HAP-1 (cell line): ENCODE measurements at regions not wholly inside any gene's neighbourhood (a gene's known extent, or its start where the extent isn't known, plus 50 kb on each side); places are given as distances from the start of the nearest gene placed in this dataset.

Experiments used
- DNase-seq, 2 experiments: peaks; one replicate each; pipeline ENCODE4 v3.0.0-alpha.2; 2016 to 2020; ENCODE audit warnings: low spot score in 2 of 2
- H3K27me3 ChIP-seq: fragments of 250-450 bp; sonication (Bioruptor Pico); 2 replicates; pipeline ENCODE4 v1.5.1; 2020; ENCODE audit warnings: low read depth, mild to moderate bottlenecking, moderate library complexity
- H3K36me3 ChIP-seq: fragments of 250-450 bp; sonication (Bioruptor Pico); replicated peaks from 2 replicates; pipeline ENCODE4 v1.5.1; 2020; ENCODE audit warnings: mild to moderate bottlenecking
- H3K4me1 ChIP-seq: fragments of 250-450 bp; sonication (Bioruptor Pico); 2 replicates; pipeline ENCODE4 v1.5.1; 2020; ENCODE audit warnings: mild to moderate bottlenecking
- H3K4me3 ChIP-seq: fragments of 250-450 bp; sonication (Bioruptor Pico); 2 replicates; pipeline ENCODE4 v1.5.1; 2020; ENCODE audit warnings: mild to moderate bottlenecking, moderate library complexity
- H3K9me3 ChIP-seq: fragments of 250-450 bp; sonication (Bioruptor Pico); 2 replicates; pipeline ENCODE4 v1.5.1; 2020; ENCODE audit warnings: mild to moderate bottlenecking, moderate library complexity
- in situ Hi-C: fragments of 300-500 bp; cut with MboI; formaldehyde crosslinking; loops from 3 replicates; pipeline ENCODE4 v1.14.3; 2020; ENCODE audit warnings: low sequenced_read_pairs, inconsistent platforms, mixed read lengths

DNA sequence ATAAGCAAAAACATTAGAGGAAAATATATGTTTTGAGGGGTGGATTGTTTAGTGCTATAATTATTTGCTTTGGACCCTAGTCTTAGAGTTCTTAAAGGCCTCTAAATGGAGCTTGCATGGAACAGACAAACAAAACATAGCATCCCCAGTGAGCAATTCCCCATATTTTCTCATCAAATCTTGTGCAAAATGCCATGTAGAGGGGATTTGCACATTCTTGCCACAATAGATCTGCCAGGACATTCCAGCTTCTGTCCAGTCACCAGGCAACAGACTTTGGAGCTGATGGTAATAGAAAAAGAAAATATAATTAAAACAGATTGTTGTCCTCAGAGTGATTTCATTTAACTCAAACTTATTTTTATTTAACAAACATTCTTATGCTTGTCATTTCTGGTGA, 360.3 kb upstream of the PDGFD start:
- H3K36me3 ChIP-seq = no peaks in the 10 kb centered on the region
- DNase-seq = no peak
- H3K4me1 ChIP-seq = no peaks in the 10 kb centered on the region
- H3K27me3 ChIP-seq = no peaks in the 10 kb centered on the region
- no peak overlapping the region for H3K4me3 ChIP-seq
- no peaks in the 10 kb centered on the region for H3K9me3 ChIP-seq
- in situ Hi-C loops = no loop called here

DNA sequence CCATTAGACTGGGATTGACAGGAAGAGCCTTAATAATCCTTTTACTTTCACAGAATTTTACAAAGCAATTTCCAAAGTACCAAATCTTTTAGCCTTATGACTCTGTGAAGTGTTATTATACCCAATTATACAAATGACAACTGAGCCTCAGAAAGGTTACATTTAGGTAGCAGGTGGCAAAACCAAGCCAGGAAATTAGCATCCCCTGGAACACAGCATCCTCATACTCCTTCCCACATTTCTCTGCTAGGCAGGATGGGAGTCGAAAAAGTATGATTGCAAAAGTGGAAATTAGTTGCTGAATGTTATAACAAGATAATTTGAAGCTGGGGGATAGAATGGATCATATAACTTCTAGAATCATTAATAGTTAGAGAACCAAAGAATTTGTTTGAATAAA, 359.7 kb upstream of the PDGFD start:
- no peaks in the 10 kb centered on the region for H3K27me3 ChIP-seq
- no peak for DNase-seq
- H3K9me3 ChIP-seq = no peaks in the 10 kb centered on the region
- no peaks in the 10 kb centered on the region for H3K36me3 ChIP-seq
- in situ Hi-C loops = no loop called here
- H3K4me1 ChIP-seq = no peaks in the 10 kb centered on the region
- no peak overlapping the region for H3K4me3 ChIP-seq

DNA sequence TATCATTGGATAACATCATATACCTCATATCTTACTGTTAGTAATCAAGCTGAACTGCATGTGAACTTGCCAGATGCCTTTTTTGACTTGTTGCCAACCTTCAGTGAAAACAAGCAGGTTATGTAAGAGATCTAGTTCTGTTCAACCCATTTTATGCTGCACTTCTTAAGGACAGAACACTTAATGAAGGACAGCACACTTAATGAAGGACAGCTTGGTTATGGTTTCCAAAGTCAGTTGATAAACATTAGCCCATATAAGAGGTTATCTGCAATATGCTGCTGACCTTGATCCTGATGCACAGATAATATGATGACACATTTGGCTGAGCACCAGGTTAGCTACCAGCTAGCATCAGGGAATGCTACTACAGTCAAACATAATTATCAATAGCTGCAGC, 358.7 kb upstream of the PDGFD start:
- Histone ChIP-seq H3K9me3 (no peaks in the 10 kb centered on the region), H3K4me1 (no peaks in the 10 kb centered on the region), H3K4me3 (no peak overlapping the region), H3K36me3 (no peaks in the 10 kb centered on the region), H3K27me3 (no peaks in the 10 kb centered on the region)
- in situ Hi-C loops = no loop called here
- no peak for DNase-seq

GRCh38 chr11:104522123-104522522, 358.2 kb upstream of the PDGFD start:
- in situ Hi-C loops = no loop called here
- Histone ChIP-seq H3K4me1 (no peaks in the 10 kb centered on the region), H3K27me3 (no peaks in the 10 kb centered on the region), H3K9me3 (no peaks in the 10 kb centered on the region), H3K36me3 (no peaks in the 10 kb centered on the region), H3K4me3 (no peak overlapping the region)
- no peak for DNase-seq

DNA sequence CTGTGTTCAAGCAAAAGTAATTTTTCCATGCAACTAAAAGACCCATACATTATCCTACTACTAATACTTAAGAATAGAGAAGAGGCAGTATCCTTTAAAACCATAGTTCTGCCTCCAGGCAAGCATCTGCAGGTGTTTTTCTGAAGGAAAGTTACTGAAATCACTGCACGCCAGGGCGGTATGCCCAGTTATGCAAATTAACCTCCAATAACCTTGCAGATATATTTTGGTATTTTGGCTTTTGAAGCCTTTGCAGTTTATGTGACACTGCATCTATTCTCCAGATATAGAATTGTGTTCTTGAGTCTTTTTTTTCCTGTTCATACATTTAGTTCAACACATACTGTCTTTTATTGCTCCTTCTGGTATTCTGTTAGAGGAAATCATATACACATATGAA, 346.2 kb upstream of the PDGFD start:
- Histone ChIP-seq H3K4me1 (no peaks in the 10 kb centered on the region), H3K27me3 (no peaks in the 10 kb centered on the region), H3K36me3 (no peaks in the 10 kb centered on the region), H3K9me3 (no peaks in the 10 kb centered on the region), H3K4me3 (no peak overlapping the region)
- in situ Hi-C loops = no loop called here
- no peak for DNase-seq

DNA sequence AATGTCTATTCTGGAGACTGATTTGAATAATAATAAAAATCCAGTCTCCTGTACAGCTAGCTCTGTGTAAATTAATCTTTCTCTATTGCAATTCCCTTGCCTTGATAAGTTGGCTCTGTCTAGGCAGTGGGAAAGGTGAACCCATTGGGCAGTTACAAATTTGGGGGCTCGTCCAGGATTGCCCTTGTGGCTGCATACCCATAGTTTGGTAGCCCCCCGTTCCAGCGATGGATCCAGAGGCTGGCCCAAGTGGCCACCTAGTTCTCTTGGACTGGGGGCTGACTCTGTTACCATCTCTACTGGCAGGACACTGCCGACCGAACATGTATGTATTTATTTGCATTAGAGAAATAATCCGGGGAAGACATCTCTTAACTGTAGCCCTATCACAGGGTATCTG, 326.2 kb upstream of the PDGFD start:
- H3K4me1 ChIP-seq = no peaks in the 10 kb centered on the region
- H3K36me3 ChIP-seq = no peaks in the 10 kb centered on the region
- no peak overlapping the region for H3K4me3 ChIP-seq
- no peak for DNase-seq
- in situ Hi-C loops = no loop called here
- no peaks in the 10 kb centered on the region for H3K27me3 ChIP-seq
- no peaks in the 10 kb centered on the region for H3K9me3 ChIP-seq

GRCh38 chr11:104488561-104488960, 324.6 kb upstream of the PDGFD start:
- DNase-seq = no peak
- Histone ChIP-seq H3K4me1 (no peaks in the 10 kb centered on the region), H3K27me3 (no peaks in the 10 kb centered on the region), H3K36me3 (no peaks in the 10 kb centered on the region), H3K4me3 (no peak overlapping the region), H3K9me3 (no peaks in the 10 kb centered on the region)
- in situ Hi-C loops = no loop called here

- in situ Hi-C loops = no loop called here
- no peaks in the 10 kb centered on the region for H3K27me3 ChIP-seq
- H3K36me3 ChIP-seq = no peaks in the 10 kb centered on the region
- no peak overlapping the region for H3K4me3 ChIP-seq
- no peaks in the 10 kb centered on the region for H3K9me3 ChIP-seq
- no peak for DNase-seq
- no peaks in the 10 kb centered on the region for H3K4me1 ChIP-seq
Observed at GRCh38 chr11:104487046-104487806, 323.3 kb upstream of the PDGFD start.

DNA sequence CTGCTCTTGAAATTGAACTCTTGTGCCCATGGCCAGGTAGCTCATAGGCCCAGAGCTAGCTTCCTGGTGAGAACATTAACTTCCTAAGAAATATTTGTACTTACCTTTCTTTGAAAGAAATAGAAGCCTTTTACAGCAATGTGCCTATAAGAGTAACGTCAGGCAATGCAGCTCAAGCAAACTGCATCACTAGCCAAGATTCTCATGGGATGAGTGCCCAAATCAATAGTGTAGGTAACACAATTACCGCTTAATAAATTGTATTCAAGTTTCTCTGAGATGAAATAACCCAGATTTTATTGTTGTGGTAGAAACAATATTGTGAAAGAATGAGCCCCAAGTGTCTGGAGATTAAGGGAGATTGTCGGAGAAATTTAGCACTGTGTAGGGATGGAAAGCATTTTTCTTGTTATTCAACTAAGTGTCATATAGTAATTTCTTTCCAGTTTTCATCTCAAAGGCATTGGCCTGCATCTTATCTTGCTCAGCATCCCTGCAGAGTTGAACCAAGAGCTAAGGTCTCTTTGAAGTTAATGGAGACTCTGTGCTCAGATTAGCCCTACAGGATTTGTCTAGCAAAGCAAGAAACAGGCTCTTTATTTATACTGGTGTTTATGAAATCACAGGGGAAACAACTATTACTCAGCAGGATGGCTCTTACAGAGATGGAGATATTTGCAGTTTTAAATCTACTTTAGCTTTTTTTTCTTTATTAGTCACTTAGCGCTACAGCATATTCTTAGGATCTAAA, 321.0 kb upstream of the PDGFD start:
- Histone ChIP-seq H3K4me3 (no peak overlapping the region), H3K9me3 (no peaks in the 10 kb centered on the region), H3K27me3 (no peaks in the 10 kb centered on the region), H3K36me3 (no peaks in the 10 kb centered on the region), H3K4me1 (no peaks in the 10 kb centered on the region)
- no peak for DNase-seq
- in situ Hi-C loops = no loop called here

- DNase-seq = no peak
- Histone ChIP-seq H3K4me3 (no peak overlapping the region), H3K4me1 (peaks cover 2% of the 10 kb centered on the region; the same call in 1 of the 2 replicates), H3K9me3 (no peaks in the 10 kb centered on the region), H3K27me3 (no peaks in the 10 kb centered on the region), H3K36me3 (no peaks in the 10 kb centered on the region)
- in situ Hi-C loops = no loop called here
Observed at GRCh38 chr11:104476898-104477297, 313.0 kb upstream of the PDGFD start.

- H3K4me1 ChIP-seq = peaks cover 2% of the 10 kb centered on the region; the same call in 1 of the 2 replicates
- DNase-seq = no peak
- H3K4me3 ChIP-seq = no peak overlapping the region
- no peaks in the 10 kb centered on the region for H3K27me3 ChIP-seq
- in situ Hi-C loops = no loop called here
- no peaks in the 10 kb centered on the region for H3K36me3 ChIP-seq
- no peaks in the 10 kb centered on the region for H3K9me3 ChIP-seq
Observed at GRCh38 chr11:104476454-104476853, 312.5 kb upstream of the PDGFD start.

GRCh38 chr11:104467404-104467803, 303.5 kb upstream of the PDGFD start:
- H3K27me3 ChIP-seq = no peaks in the 10 kb centered on the region
- no peaks in the 10 kb centered on the region for H3K9me3 ChIP-seq
- H3K4me1 ChIP-seq = peaks cover under 1% of the 10 kb centered on the region; the same call in 1 of the 2 replicates
- no peaks in the 10 kb centered on the region for H3K36me3 ChIP-seq
- no peak overlapping the region for H3K4me3 ChIP-seq
- in situ Hi-C loops = no loop called here
- no peak for DNase-seq

DNA sequence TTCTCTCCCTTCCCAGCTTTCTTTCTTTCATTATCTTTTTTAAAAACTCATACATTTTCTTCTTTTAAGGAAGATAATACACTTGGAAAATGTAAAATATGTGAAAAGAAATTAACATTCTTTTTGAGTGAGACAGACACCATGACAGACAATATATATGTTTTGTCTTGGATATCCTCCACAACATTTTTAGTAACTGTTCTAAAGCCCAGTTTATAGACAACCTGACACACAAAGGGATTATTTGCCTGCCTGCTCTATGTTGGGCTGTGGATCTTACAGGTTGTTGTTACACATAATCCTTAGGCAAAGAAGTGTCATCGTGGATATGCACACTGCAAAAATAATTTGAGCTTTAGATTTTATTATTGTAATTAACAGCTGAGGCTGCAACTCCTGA, 301.4 kb upstream of the PDGFD start:
- Histone ChIP-seq H3K9me3 (no peaks in the 10 kb centered on the region), H3K27me3 (no peaks in the 10 kb centered on the region), H3K4me1 (no peaks in the 10 kb centered on the region), H3K36me3 (no peaks in the 10 kb centered on the region), H3K4me3 (no peak overlapping the region)
- in situ Hi-C loops = no loop called here
- no peak for DNase-seq

- H3K9me3 ChIP-seq = no peaks in the 10 kb centered on the region
- in situ Hi-C loops = no loop called here
- no peak overlapping the region for H3K4me3 ChIP-seq
- no peak for DNase-seq
- no peaks in the 10 kb centered on the region for H3K36me3 ChIP-seq
- H3K4me1 ChIP-seq = no peaks in the 10 kb centered on the region
- no peaks in the 10 kb centered on the region for H3K27me3 ChIP-seq
Observed at GRCh38 chr11:104464691-104465090, 300.7 kb upstream of the PDGFD start.
